ENCODE measurements at regions not wholly inside any gene's neighbourhood (a gene's known extent, or its start where the extent isn't known, plus 50 kb on each side); places are given as distances from the start of the nearest gene placed in this dataset.

- no peak for TF ChIP-seq CTCF (IDR thresholded peaks at IDR 0.05 in 4 of 5, conservative IDR thresholded peaks at IDR 0.05 in 1 of 5)
- TF ChIP-seq POLR2A (IDR thresholded peaks at IDR 0.05): no peak
Observed at GRCh38 chr9:103889989-103890388, 204.1 kb upstream of the SMC2 start.
